Fibroblast of pulmonary artery (primary cell): ENCODE measurements at regions not wholly inside any gene's neighbourhood (a gene's known extent, or its start where the extent isn't known, plus 50 kb on each side); places are given as distances from the start of the nearest gene placed in this dataset.
"Not testable (repeated sequence)": the region's sequence is repeated elsewhere in the genome, so short reads cannot be mapped to it uniquely, and the experiment has no call there.

Experiments
- DNase-seq: peaks from one replicate; pipeline ENCODE4 v3.0.0-alpha.2; 2010; ENCODE audit warnings: low read depth
- H3K4me3 ChIP-seq: replicated peaks from 2 replicates; pipeline ENCODE4 v1.5.1; 2011; ENCODE audit warnings: low read depth, mild to moderate bottlenecking, control low read depth, low read length, moderate library complexity
- CTCF ChIP-seq: IDR thresholded peaks from 2 replicates; pipeline ENCODE4 v1.5.1; 2011; ENCODE audit warnings: mild to moderate bottlenecking, control low read depth, low read length, inconsistent platforms; ENCODE audit errors: missing control alignments

- no peak for DNase-seq
- no peak overlapping the region for H3K4me3 ChIP-seq
- TF ChIP-seq CTCF, result no peak
Measured at GRCh38 chr13:66237411-66238062, 992.6 kb downstream of the PCDH9 start.

DNA sequence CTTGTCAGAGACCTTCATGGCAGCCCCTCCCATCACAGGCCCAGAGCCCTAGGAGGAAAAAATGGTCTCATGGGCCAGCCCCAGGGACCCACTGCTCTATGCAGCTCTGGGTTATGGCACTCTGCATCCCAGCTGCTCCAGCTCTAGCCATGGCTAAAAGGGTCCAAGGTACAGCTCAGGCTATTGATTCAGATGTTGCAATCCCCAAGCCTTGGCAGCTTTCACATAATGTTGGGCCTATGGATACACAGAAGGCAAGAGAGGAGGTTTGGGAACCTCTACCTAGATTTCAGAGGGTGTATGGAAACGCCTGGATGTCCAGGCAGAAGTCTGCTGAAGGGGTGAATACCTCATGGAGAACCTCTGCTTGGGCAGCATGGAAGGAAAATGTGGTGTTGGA, 996.0 kb downstream of the PCDH9 start:
- DNase-seq, result no peak
- no peak overlapping the region for H3K4me3 ChIP-seq
- no peak for TF ChIP-seq CTCF

GRCh38 chr13:66231958-66232357, 998.2 kb downstream of the PCDH9 start:
- not testable (repeated sequence) for H3K4me3 ChIP-seq, DNase-seq

- no peak for DNase-seq
- TF ChIP-seq CTCF, result no peak
- no peak overlapping the region for H3K4me3 ChIP-seq
Measured at GRCh38 chr13:66225072-66225471, 1005.1 kb downstream of the PCDH9 start.

DNA sequence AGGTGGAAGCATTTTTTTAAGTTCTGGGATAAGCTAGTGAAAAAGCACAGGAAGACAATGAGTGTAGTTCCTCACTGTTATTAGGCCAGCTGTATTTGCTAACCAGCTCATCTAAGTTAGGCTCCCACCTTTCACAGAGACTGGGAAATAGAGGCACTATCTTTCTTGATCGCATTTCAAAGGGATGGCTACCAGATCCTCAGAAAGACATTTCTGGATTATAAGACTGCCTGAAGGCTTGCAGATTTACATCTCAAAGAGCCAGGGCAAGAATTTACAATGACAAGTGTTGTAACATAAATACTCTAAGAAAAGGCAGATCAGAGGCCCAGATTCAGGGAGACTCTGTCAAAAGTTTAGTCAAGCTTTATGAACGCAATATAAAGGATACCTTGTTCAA, 1005.5 kb downstream of the PCDH9 start:
- no peak for TF ChIP-seq CTCF
- no peak overlapping the region for H3K4me3 ChIP-seq
- no peak for DNase-seq

DNA sequence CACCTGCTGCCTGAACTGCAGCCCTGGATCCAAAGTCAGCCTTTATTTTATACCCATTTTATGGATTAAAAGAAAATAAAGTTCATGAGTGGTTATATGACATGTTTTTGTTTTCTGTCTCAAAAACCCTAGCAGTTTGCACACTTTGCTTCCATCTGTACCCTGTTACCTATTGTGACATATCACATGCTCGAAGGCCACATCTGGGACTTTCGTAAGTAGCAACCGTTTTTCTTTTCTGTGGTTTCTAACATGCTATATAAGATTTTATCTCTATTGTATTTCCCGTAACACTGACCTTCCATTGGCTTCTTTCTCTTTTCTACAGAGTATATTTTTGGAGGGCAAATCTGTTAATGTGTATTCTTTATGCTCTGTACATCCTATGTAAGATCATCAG, 1007.2 kb downstream of the PCDH9 start:
- no peak for TF ChIP-seq CTCF
- H3K4me3 ChIP-seq, result no peak overlapping the region
- no peak for DNase-seq

DNA sequence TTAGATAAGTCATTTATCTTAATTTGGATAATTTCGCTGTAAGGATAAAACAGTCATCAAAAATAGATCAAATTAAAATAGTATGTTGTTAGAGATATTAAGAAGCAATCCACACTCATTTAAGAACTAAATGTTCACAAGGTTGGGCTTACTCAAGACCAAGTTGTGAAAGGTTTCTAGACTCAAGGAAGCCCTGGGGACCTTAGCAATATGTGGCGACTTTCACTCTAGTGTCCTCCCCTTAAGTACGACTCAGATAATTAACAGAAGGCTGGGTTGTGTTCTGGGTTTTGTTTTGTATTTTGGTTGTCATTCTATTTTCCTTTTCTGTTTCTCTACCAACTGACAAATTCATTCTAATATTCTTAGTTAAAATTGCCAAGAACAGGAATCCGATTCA, 1008.0 kb downstream of the PCDH9 start:
- no peak for DNase-seq
- no peak overlapping the region for H3K4me3 ChIP-seq
- TF ChIP-seq CTCF, result no peak
